ENCODE measurements at regions not wholly inside any gene's neighbourhood (a gene's known extent, or its start where the extent isn't known, plus 50 kb on each side); places are given as distances from the start of the nearest gene placed in this dataset.
"Not testable (repeated sequence)": the region's sequence is repeated elsewhere in the genome, so short reads cannot be mapped to it uniquely, and the experiment has no call there.

DNA sequence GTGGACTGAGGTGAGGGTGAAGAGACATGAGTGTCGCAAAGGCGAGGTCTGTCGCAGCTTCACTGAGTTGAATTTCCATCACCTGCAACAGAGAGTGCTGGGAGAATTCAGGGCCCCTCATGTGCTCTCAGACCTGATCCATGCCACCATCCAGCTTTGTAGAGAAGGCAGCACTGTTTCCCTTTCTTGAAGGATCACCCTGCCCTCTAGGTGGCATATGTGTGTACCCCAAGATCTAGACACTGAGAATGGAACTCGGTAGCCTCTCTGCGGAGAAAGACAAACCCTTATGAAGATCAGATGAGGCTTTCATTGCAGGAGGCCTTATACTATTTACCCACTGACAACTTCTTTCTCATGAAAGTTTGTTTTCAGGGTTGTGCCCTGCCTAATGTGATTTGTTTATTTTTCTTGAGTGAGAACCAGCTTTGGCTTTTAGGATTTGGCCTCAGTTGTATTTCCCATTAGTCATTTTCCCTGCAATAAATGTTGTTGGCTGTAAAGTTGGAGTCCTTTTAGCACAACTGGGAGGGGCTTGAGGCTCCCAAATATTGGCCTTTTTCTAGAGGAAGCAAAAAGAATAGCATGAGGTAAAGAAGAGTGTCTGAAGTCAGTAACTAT is 811.3 kb downstream of the DHX35 start:
- no peak for DNase-seq (ENCODE audit: low spot score)

- DNase-seq (ENCODE audit: low spot score): no peak
Measured at GRCh38 chr20:39767352-39767751, 805.2 kb downstream of the DHX35 start.

- no peak for DNase-seq (ENCODE audit: low spot score)
Measured at GRCh38 chr20:39766333-39766732, 804.2 kb downstream of the DHX35 start.

DNA sequence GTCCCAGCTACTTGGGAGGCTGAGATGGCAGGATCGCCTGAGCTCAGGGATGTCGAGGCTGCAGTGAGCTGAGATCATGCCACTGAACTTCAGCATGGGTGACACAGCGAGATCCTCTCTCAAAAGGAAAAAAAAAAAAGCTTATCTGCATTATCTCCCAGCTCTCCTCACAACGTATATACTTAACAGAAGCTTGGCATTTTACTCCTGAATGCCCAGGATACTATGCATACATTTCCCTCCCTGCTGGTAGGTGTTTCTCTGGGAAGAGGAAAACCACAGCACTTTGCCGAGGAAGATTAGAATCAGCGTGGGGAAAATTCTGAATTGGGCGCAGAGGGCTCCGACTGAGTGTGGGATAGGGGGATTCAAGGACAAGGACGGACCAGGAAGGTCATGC is 800.6 kb downstream of the DHX35 start:
- DNase-seq (ENCODE audit: low spot score): no peak

DNA sequence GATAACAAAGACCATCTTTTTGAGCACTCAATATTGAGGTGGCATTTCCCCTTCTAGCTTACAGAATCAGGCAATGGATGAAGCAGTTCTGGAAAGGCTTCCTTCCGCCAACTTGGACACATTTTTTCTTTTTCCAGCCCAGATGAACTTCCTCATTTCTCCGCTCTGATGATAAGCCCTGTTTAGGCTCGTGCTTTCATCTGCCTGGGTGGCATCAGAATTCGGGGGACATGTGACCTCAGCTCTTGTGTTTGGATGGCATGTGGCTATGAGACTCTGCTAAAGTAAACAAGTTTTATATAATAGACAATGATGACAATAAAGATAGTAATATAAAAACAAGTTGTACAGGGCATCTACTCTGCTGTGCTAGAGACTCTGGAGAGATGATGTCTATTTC is 796.7 kb downstream of the DHX35 start:
- no peak for DNase-seq (ENCODE audit: low spot score)

- DNase-seq (ENCODE audit: low spot score): no peak
Measured at GRCh38 chr20:39756828-39757227, 794.7 kb downstream of the DHX35 start.

- DNase-seq (ENCODE audit: low spot score): no peak
Measured at GRCh38 chr20:39756369-39756768, 794.2 kb downstream of the DHX35 start.

- no peak for DNase-seq (ENCODE audit: low spot score)
Measured at GRCh38 chr20:39752262-39752876, 790.2 kb downstream of the DHX35 start.

GRCh38 chr20:39751557-39752137 is 789.5 kb downstream of the DHX35 start:
- no peak for DNase-seq (ENCODE audit: low spot score)

DNA sequence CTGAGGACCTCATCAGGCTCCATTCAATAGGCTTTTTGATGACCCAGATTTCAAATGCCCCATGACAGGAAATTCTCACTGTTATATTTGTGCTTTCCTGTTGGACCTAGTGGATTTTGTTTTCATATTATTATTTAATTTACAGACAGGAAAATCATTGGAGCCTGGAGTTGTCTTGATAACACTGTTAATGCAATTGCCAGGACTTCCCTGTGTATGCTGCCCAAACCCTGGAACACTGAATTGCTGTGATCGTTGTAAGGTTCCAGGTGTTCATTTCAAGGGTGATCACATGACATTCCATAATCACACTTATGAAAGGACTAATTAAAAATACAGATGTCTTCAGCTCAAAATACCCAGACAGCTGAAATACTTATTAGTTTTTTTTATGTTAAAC is 783.2 kb downstream of the DHX35 start:
- DNase-seq (ENCODE audit: low spot score): no peak

GRCh38 chr20:39738651-39739050 is 776.5 kb downstream of the DHX35 start:
- DNase-seq (ENCODE audit: low spot score): no peak

DNA sequence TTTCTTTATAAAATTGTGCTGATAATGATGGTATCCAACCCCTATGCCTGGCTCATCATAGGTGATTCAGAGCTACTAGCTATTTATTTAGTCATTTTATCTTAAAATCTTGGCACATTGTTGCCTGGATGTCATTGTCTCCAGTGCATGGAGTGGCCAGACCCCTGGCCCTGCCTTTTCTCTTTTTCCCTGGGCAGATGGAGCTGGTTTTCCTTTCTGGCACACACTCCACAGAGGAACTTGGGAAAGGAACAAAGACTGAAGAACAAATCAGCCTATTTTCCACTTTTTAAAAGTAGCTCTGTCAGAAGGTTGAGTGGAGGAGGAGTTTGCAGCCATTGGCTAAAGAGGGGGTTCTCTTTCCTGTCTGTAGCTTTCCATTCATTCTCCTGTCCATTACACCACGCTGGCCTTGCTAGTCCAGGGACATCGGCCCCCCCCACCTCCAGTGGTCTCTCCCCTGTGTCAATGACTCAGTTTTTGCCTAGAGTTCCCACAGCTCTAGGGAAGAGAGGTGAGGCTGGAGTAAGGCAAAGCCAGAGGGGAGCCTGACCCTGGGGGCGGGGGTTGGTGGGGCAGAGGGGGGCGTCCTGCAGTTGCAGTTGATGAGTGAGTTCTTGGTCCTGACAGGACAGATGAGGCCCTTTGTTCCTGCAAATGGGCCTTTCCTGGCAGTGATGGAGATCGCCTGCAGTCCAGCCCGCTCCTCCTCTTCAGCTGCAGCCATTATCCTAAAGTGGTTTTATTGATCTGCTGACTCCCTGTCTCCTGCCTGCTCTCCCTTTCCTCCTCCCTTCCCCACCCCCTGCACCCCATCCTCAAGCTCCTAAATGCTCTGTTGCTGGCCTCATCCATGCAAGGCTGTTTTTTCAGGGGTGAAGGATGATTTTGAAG is 774.5 kb downstream of the DHX35 start:
- no peak for DNase-seq (ENCODE audit: low spot score)

GRCh38 chr20:39725513-39725912 is 763.4 kb downstream of the DHX35 start:
- not testable (repeated sequence) for DNase-seq (ENCODE audit: low spot score)

- DNase-seq (ENCODE audit: low spot score): no peak
Measured at GRCh38 chr20:39719293-39719692, 757.1 kb downstream of the DHX35 start.

DNA sequence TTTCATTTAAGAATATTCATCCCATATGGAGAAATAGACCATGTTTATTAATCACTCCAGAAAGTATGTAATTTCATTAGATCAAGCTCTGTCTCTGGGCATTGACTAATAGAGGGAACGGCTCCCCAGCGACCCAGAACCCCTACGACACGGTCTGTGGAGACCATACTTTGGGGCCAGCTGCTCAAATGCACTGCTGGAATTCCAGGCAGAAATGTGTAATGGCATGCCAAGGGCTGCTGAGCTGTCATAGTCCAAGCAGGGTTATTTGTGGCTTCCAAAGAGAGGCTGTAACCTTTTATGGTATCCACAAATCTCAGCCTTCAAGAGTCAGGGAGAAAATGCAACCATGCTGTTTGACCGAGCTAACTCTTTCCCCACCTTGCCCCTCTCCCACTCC is 755.8 kb downstream of the DHX35 start:
- no peak for DNase-seq (ENCODE audit: low spot score)

GRCh38 chr20:39716796-39717341 is 754.7 kb downstream of the DHX35 start:
- no peak for DNase-seq (ENCODE audit: low spot score)

DNA sequence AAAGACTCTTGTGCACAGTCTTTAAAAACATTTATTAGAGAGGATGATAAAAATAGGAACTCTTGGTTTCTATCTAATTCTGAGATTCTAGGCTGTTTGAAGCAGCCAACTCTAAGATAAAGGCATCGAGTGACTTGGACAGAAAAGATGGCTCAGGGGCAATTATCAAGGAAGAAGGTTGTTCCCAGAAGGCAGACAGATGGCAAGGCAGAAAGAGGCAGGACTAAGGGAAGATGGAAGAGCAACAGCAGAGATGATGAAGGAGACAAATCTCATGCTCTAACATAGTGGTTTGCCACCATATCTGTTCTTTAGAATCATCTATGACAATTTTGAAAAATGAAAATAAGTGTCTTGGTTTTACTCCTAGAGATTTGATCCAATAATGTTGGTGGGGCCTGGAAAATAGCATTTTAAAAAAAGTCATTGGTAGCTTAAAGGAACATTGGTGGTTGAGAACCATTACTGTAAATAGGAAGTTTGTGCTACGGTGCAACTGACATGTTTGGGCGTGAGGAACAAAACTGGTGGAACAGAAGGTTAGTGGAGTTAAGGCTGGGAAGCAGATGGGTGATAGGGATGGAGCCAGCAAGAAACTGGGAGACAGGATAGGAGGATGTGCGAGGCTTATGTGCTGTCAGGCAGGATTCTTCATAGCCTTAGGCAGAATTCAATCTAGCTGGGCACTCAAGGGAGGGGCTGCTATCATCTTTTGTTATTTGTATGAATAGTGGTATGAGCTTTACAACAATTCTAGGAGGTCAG is 751.1 kb downstream of the DHX35 start:
- DNase-seq (ENCODE audit: low spot score): no peak

DNA sequence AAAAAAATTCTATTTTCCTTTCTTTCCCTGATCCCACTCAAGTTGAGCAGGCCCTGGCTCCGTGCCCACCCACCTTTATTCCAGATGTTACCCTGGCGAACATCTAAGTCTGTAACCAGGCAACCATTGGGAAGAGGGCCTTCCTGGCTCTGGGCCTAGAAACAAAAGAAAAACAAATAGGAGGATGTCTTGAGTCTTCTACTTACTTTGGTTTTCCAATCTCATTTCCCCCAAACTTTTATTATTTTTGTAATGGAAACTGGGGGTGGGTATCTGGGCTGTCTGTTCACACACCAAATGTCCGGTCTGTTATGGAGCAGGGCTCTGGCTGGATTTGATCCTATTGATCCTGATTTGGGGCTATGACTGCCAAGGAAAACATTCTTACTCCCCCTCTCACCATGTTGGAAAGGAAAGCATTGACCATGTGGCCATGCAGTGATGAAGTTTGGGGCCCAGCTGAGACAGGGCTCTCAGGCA is 744.1 kb downstream of the DHX35 start:
- no peak for DNase-seq (ENCODE audit: low spot score)

DNA sequence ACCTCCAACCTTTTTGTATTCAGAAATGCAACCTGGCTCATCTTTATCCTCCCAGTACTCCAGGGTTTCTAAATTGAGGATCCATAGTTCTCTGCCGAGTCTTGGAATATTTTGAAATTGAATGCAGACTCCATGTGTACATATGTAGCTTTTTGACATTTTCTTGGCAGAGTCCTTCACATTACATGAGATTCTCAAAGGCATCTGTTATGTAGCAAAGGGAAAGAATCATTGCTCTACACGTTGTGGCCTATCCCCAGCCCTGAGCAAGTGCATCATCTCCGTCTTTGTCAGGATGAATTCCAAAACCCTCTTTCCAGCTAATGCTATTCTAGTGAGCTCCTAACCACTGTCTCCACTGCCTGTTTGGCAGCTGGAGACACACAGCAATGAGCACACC is 742.9 kb downstream of the DHX35 start:
- no peak for DNase-seq (ENCODE audit: low spot score)

DNA sequence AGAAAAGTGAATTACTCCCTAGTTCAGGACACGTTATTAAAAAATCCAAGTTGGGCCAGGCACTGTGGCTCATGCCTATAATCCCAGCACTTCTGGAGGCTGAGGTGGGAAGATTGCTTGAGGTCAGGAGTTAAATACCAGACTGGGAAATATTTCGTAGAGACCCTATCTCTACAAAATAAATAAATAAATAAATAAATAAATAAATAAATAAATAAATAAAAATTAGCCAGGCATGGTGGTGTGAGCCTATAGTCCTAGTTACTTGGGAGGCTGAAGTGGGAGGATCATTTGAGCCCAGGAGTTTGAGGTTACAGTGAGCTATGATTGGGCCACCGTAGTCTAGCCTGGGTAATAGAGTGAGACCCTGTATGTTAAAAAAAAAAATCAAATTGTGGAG is 741.2 kb downstream of the DHX35 start:
- not testable (repeated sequence) for DNase-seq (ENCODE audit: low spot score)

GRCh38 chr20:39702701-39703349 is 740.7 kb downstream of the DHX35 start:
- DNase-seq (ENCODE audit: low spot score): no peak
